Stomach (tissue), 4 donors: ENCODE measurements at regions not wholly inside any gene's neighbourhood (a gene's known extent, or its start where the extent isn't known, plus 50 kb on each side); places are given as distances from the start of the nearest gene placed in this dataset.

Source experiments
- CTCF ChIP-seq, 7 experiments: fragments of 450-650 bp in 4 of 7; fragments of 200-600 bp in 3 of 7; sonication (generic) in 3 of 7; IDR thresholded peaks; one replicate each; pipeline ENCODE4 v1.5.1; 2016 to 2019; ENCODE audit warnings: antibody characterized with exemption in 7 of 7, control low read depth in 2 of 7, mild to moderate bottlenecking in 1 of 7
- EP300 ChIP-seq: sonication (generic); formaldehyde crosslinking; IDR thresholded peaks from one replicate; pipeline ENCODE4 v1.6.1; 2017; ENCODE audit warnings: antibody characterized with exemption
- POLR2AphosphoS5 ChIP-seq, 3 donors: sonication (generic); formaldehyde crosslinking; IDR thresholded peaks; one replicate each; pipeline ENCODE4 v1.6.1; 2016; ENCODE audit warnings: antibody characterized with exemption in 3 of 3

GRCh38 chr3:87702600-87702999 lies 356.2 kb downstream of the CGGBP1 start:
- no peak for TF ChIP-seq EP300
- TF ChIP-seq CTCF (IDR thresholded peaks at IDR 0.05): no peak
- no peak for TF ChIP-seq POLR2AphosphoS5 (IDR thresholded peaks at IDR 0.05)
